H9 (cell line): ENCODE measurements at regions not wholly inside any gene's neighbourhood (a gene's known extent, or its start where the extent isn't known, plus 50 kb on each side); places are given as distances from the start of the nearest gene placed in this dataset.

Source experiments
- DNase-seq: peaks from one replicate; pipeline ENCODE4 v3.0.0-alpha.2; 2017
- H2AFZ ChIP-seq: one replicate; pipeline ENCODE4 v1.6.1; 2013; ENCODE audit warnings: mild to moderate bottlenecking, low read length, control low read depth, moderate library complexity
- H2AK5ac ChIP-seq: 2 replicates; pipeline ENCODE4 v1.6.1; 2013; ENCODE audit warnings: low read length, control low read depth, mixed read lengths; ENCODE audit not compliant: insufficient read length
- H2BK120ac ChIP-seq: one replicate; pipeline ENCODE4 v1.6.1; 2013; ENCODE audit warnings: low read depth, mild to moderate bottlenecking, low read length, control low read depth, inconsistent platforms; ENCODE audit not compliant: poor library complexity, severe bottlenecking
- H2BK12ac ChIP-seq: 2 replicates; pipeline ENCODE4 v1.6.1; 2013; ENCODE audit warnings: low read length, control low read depth, mixed read lengths, low read depth; ENCODE audit not compliant: insufficient read length
- H2BK15ac ChIP-seq: 2 replicates; pipeline ENCODE4 v1.6.1; 2013; ENCODE audit warnings: low read depth, low read length, control low read depth
- H2BK20ac ChIP-seq: one replicate; pipeline ENCODE4 v1.6.1; 2013; ENCODE audit warnings: low read depth, mild to moderate bottlenecking, low read length, control low read depth, inconsistent platforms; ENCODE audit not compliant: poor library complexity, severe bottlenecking
- H2BK5ac ChIP-seq: 2 replicates; pipeline ENCODE4 v1.6.1; 2013; ENCODE audit warnings: low read length, control low read depth, mixed read lengths; ENCODE audit not compliant: insufficient read length
- H3K14ac ChIP-seq: 2 replicates; pipeline ENCODE4 v1.6.1; 2013; ENCODE audit warnings: low read length, control low read depth; ENCODE audit not compliant: insufficient read depth
- H3K18ac ChIP-seq: 2 replicates; pipeline ENCODE4 v1.6.1; 2013; ENCODE audit warnings: low read depth, mild to moderate bottlenecking, mixed read lengths, low read length, control low read depth; ENCODE audit not compliant: insufficient read length
- H3K23ac ChIP-seq: 2 replicates; pipeline ENCODE4 v1.6.1; 2013; ENCODE audit warnings: low read length, control low read depth, mixed read lengths, low read depth; ENCODE audit not compliant: insufficient read length
- H3K23me2 ChIP-seq: 2 replicates; pipeline ENCODE4 v1.6.1; 2013; ENCODE audit warnings: low read depth, mild to moderate bottlenecking, mixed read lengths, low read length, control low read depth; ENCODE audit not compliant: insufficient read length, poor library complexity, severe bottlenecking
- H3K27ac ChIP-seq: 2 replicates; pipeline ENCODE4 v1.5.1; 2013; ENCODE audit warnings: low read length, control low read depth, mixed read lengths, low read depth; ENCODE audit not compliant: insufficient read length
- H3K27me3 ChIP-seq: 2 replicates; pipeline ENCODE4 v1.6.1; 2013; ENCODE audit warnings: low read length, control low read depth, inconsistent platforms; ENCODE audit not compliant: insufficient read depth
- H3K4ac ChIP-seq: 2 replicates; pipeline ENCODE4 v1.6.1; 2013; ENCODE audit warnings: low read depth, mild to moderate bottlenecking, control low read depth, inconsistent platforms, low read length, moderate library complexity
- H3K4me1 ChIP-seq: 2 replicates; pipeline ENCODE4 v1.6.1; 2013; ENCODE audit warnings: low read length, control low read depth, inconsistent platforms; ENCODE audit not compliant: insufficient read depth
- H3K4me2 ChIP-seq: 2 replicates; pipeline ENCODE4 v1.6.1; 2013; ENCODE audit warnings: low read length, control low read depth, mixed read lengths; ENCODE audit not compliant: insufficient read length, insufficient read depth
- H3K56ac ChIP-seq: 2 replicates; pipeline ENCODE4 v1.6.1; 2013; ENCODE audit warnings: low read depth, mild to moderate bottlenecking, mixed read lengths, low read length, control low read depth; ENCODE audit not compliant: insufficient read length
- H3K79me1 ChIP-seq: 2 replicates; pipeline ENCODE4 v1.6.1; 2013; ENCODE audit warnings: low read depth, mild to moderate bottlenecking, moderate library complexity, low read length, control low read depth, inconsistent platforms; ENCODE audit not compliant: insufficient read depth, poor library complexity, severe bottlenecking
- H3K79me2 ChIP-seq: 2 replicates; pipeline ENCODE4 v1.6.1; 2013; ENCODE audit warnings: low read length, control low read depth, inconsistent platforms; ENCODE audit not compliant: insufficient read depth
- H3K9ac ChIP-seq: 2 replicates; pipeline ENCODE4 v1.6.1; 2013; ENCODE audit warnings: low read length, control low read depth, mixed read lengths; ENCODE audit not compliant: insufficient read length; ENCODE audit errors: extremely low read depth
- H3K9me3 ChIP-seq: one replicate; pipeline ENCODE4 v1.6.1; 2013; ENCODE audit warnings: low read depth, low read length, inconsistent platforms; ENCODE audit not compliant: control insufficient read depth
- H3T11ph ChIP-seq: one replicate; pipeline ENCODE4 v1.6.1; 2013; ENCODE audit warnings: mild to moderate bottlenecking, low read length, control low read depth, inconsistent platforms
- H4K20me1 ChIP-seq: one replicate; pipeline ENCODE4 v1.6.1; 2013; ENCODE audit not compliant: control insufficient read depth, insufficient read length, insufficient read depth
- H4K5ac ChIP-seq: 2 replicates; pipeline ENCODE4 v1.6.1; 2013; ENCODE audit warnings: low read depth, mild to moderate bottlenecking, mixed read lengths, low read length, control low read depth; ENCODE audit not compliant: insufficient read length
- H4K8ac ChIP-seq: replicated peaks from 2 replicates; pipeline ENCODE4 v1.6.1; 2013; ENCODE audit warnings: low read length, control low read depth, mixed read lengths, low read depth; ENCODE audit not compliant: insufficient read length
- H4K91ac ChIP-seq: 2 replicates; pipeline ENCODE4 v1.6.1; 2013; ENCODE audit warnings: low read depth, mild to moderate bottlenecking, moderate library complexity, mixed read lengths, low read length, control low read depth; ENCODE audit not compliant: insufficient read length
- H3K27ac Mint-ChIP-seq, 3 experiments: 2 replicates in 2 of 3; 3 replicates in 1 of 3; pipeline ENCODE4 v1.8.0; 2020 to 2021; ENCODE audit warnings: mixed read lengths in 3 of 3, mild to moderate bottlenecking in 1 of 3, moderate library complexity in 1 of 3
- H3K27me3 Mint-ChIP-seq: 2 replicates; pipeline ENCODE4 v1.8.0; 2021; ENCODE audit warnings: low read depth, mild to moderate bottlenecking, moderate library complexity, mixed read lengths
- H3K36me3 Mint-ChIP-seq, 3 experiments: 2 replicates in 2 of 3; 3 replicates in 1 of 3; pipeline ENCODE4 v1.8.0; 2020 to 2021; ENCODE audit warnings: low read depth in 3 of 3, mixed read lengths in 3 of 3; ENCODE audit not compliant: insufficient read depth in 1 of 3
- H3K4me1 Mint-ChIP-seq, 2 experiments: 2 replicates each; pipeline ENCODE4 v1.8.0; 2020; ENCODE audit warnings: mixed read lengths in 2 of 2
- H3K4me3 Mint-ChIP-seq, 2 experiments: 2 replicates in 1 of 2; 3 replicates in 1 of 2; pipeline ENCODE4 v1.8.0; 2020 to 2021; ENCODE audit warnings: mild to moderate bottlenecking in 2 of 2, mixed read lengths in 2 of 2, moderate library complexity in 1 of 2
- H3K9me3 Mint-ChIP-seq, 2 experiments: 2 replicates in 1 of 2; 3 replicates in 1 of 2; pipeline ENCODE4 v1.8.0; 2020; ENCODE audit warnings: mild to moderate bottlenecking in 2 of 2, mixed read lengths in 2 of 2, moderate library complexity in 1 of 2
- WGBS: extraction: QIAGEN DNeasy Blood & Tissue Kit; methylation state at CpG from one replicate; pipeline ENCODE4 v1.1.7; 2013; ENCODE audit warnings: missing lambda C conversion rate, low lambda C conversion rate, mixed read lengths; ENCODE audit not compliant: insufficient read length; ENCODE audit errors: extremely low coverage; 5-methylcytosine and 5-hydroxymethylcytosine counted together
- TF ChIP-seq, protein P1 (sequence below): fragments of 200-600 bp; sonication (generic); conservative IDR thresholded peaks from 3 replicates; pipeline ENCODE4 v1.8.0; 2021; ENCODE audit warnings: antibody characterized with exemption, mild to moderate bottlenecking

DNA sequence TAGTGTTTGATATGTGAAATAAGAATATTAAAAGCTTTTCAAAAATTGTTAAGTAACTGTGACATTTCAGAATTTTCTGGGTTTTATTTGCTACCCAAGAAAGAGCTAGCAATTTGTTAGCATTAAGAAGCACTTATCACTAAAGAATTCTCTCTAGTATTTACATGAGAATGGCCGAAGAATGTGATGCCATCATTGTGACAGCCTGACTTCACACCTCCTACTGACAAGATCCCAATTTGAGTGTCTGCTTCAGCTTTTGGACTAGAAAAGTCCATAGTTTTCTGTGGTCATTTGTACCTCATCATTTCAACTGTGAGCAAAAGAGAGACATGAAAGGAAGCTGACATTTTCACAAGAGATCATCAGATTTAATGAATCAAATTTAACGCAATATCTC lies 548.1 kb upstream of the AGTR1 start:
- Histone ChIP-seq H2BK5ac (no peak overlapping the region), H2BK15ac (no peak overlapping the region), H3K23ac (no peak overlapping the region), H4K5ac (no peak overlapping the region), H3K27ac (no peak overlapping the region), H2BK20ac (no peak overlapping the region), H3K27me3 (no peaks in the 10 kb centered on the region), H4K8ac (no peak overlapping the region), H2BK12ac (no peak overlapping the region), H3K9ac (no peak overlapping the region), H2BK120ac (no peak overlapping the region), H3K18ac (no peak overlapping the region), H4K20me1 (no peaks in the 10 kb centered on the region), H3K79me2 (no peaks in the 10 kb centered on the region), H2AFZ (no peak overlapping the region), H3T11ph (no peak overlapping the region), H3K23me2 (no peaks in the 10 kb centered on the region), H3K79me1 (no peaks in the 10 kb centered on the region), H3K4me2 (no peak overlapping the region), H3K56ac (no peak overlapping the region), H3K4ac (no peak overlapping the region), H3K14ac (no peak overlapping the region), H2AK5ac (no peak overlapping the region), H3K9me3 (peaks cover 14% of the 10 kb centered on the region), H4K91ac (no peak overlapping the region), H3K4me1 (no peaks in the 10 kb centered on the region)
- Mint-ChIP-seq H3K9me3 (peaks cover 20 to 25% of the 10 kb centered on the region in 2 experiments), H3K36me3 (peaks cover 18 to 29% (median 22%) of the 10 kb centered on the region in 3 experiments), H3K27me3 (peaks cover 5% of the 10 kb centered on the region), H3K27ac (peak overlapping the region in 2 of 3 experiments; percentile 58 to 85; a peak in 4 of 7 replicates), H3K4me1 (peaks cover 17 to 20% of the 10 kb centered on the region in 2 experiments), H3K4me3 (no peak overlapping the region)
- no CpG with 5 or more reads among the region's 2 CpGs for WGBS
- TF ChIP-seq, protein P1, sequence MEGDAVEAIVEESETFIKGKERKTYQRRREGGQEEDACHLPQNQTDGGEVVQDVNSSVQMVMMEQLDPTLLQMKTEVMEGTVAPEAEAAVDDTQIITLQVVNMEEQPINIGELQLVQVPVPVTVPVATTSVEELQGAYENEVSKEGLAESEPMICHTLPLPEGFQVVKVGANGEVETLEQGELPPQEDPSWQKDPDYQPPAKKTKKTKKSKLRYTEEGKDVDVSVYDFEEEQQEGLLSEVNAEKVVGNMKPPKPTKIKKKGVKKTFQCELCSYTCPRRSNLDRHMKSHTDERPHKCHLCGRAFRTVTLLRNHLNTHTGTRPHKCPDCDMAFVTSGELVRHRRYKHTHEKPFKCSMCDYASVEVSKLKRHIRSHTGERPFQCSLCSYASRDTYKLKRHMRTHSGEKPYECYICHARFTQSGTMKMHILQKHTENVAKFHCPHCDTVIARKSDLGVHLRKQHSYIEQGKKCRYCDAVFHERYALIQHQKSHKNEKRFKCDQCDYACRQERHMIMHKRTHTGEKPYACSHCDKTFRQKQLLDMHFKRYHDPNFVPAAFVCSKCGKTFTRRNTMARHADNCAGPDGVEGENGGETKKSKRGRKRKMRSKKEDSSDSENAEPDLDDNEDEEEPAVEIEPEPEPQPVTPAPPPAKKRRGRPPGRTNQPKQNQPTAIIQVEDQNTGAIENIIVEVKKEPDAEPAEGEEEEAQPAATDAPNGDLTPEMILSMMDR = no peak
- DNase-seq = peak; percentile 30
